Upper lobe of right lung (tissue), 1 donor: ENCODE measurements at regions not wholly inside any gene's neighbourhood (a gene's known extent, or its start where the extent isn't known, plus 50 kb on each side); places are given as distances from the start of the nearest gene placed in this dataset.
A peak's percentile ranks its signal among the peaks of the same experiment; 100 is the strongest.

Experiments used
- ATAC-seq: fragments of 200-7000 bp; cut with Tn5 transposase; one replicate; pipeline ENCODE4 v1.9.1; 2020; ENCODE audit warnings: mild to moderate bottlenecking, moderate library complexity
- DNase-seq: peaks from one replicate; pipeline ENCODE4 v3.0.0-alpha.2; 2020
- H3K27ac ChIP-seq: fragments of 200-600 bp; one replicate; pipeline ENCODE4 v1.8.0; 2022
- H3K27me3 ChIP-seq: fragments of 200-600 bp; one replicate; pipeline ENCODE4 v1.8.0; 2022; ENCODE audit warnings: mild to moderate bottlenecking
- H3K36me3 ChIP-seq: fragments of 200-600 bp; one replicate; pipeline ENCODE4 v1.8.0; 2022
- H3K4me1 ChIP-seq: fragments of 200-600 bp; one replicate; pipeline ENCODE4 v1.8.0; 2022
- H3K4me3 ChIP-seq: fragments of 200-600 bp; one replicate; pipeline ENCODE4 v1.8.0; 2022; ENCODE audit warnings: mild to moderate bottlenecking
- H3K9me3 ChIP-seq: fragments of 200-600 bp; one replicate; pipeline ENCODE4 v1.8.0; 2022
- CTCF ChIP-seq: fragments of 200-600 bp; IDR thresholded peaks from one replicate; pipeline ENCODE4 v1.8.0; 2022; ENCODE audit warnings: antibody characterized with exemption
- intact Hi-C: fragments of 100-400 bp; cut with DNase I; formaldehyde crosslinking; loops from one replicate; pipeline ENCODE4 v1.11.0; 2022
- donor health status: DM: no; HTN: yes; CAD: no; lungs with severe emphysema.

GRCh38 chr10:123287594-123288247, 133.5 kb downstream of the BUB3 start:
- ATAC-seq: peak; percentile 71
- Histone ChIP-seq H3K27me3 (no peaks in the 10 kb centered on the region), H3K4me1 (no peaks in the 10 kb centered on the region), H3K9me3 (no peaks in the 10 kb centered on the region), H3K4me3 (no peak overlapping the region), H3K27ac (no peak overlapping the region), H3K36me3 (no peaks in the 10 kb centered on the region)
- no peak for TF ChIP-seq CTCF
- intact Hi-C loops: no loop called here
- no peak for DNase-seq

GRCh38 chr10:123289432-123289831, 135.2 kb downstream of the BUB3 start:
- H3K9me3 ChIP-seq: no peaks in the 10 kb centered on the region
- intact Hi-C loops: no loop called here
- no peak overlapping the region for H3K4me3 ChIP-seq
- TF ChIP-seq CTCF: no peak
- DNase-seq (no peak), ATAC-seq (no peak)
- H3K4me1 ChIP-seq: no peaks in the 10 kb centered on the region
- H3K27ac ChIP-seq: no peak overlapping the region
- no peaks in the 10 kb centered on the region for H3K27me3 ChIP-seq
- no peaks in the 10 kb centered on the region for H3K36me3 ChIP-seq

DNA sequence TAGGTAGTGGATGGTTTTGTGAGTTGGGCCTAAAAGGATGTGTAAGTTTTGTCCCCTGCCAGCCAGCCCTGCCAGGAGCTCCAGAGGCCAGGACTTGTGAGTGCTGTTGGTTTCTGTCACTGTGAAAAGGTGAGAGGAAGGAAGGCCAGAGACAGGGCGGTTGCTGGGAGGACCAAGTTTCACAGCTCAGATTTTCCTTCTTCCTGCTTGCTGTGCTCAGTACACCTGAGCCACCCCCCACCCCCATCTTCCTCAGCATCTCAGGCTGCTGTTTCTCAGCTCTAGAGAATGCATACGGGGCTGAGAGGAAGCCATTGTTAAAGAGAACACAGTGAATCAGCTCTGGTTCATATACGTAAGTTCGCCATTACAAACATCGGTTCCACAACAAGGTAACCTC, 139.9 kb downstream of the BUB3 start:
- Histone ChIP-seq H3K27me3 (no peaks in the 10 kb centered on the region), H3K4me1 (no peaks in the 10 kb centered on the region), H3K4me3 (no peak overlapping the region), H3K27ac (no peak overlapping the region), H3K9me3 (no peaks in the 10 kb centered on the region), H3K36me3 (no peaks in the 10 kb centered on the region)
- ATAC-seq (no peak), DNase-seq (no peak)
- intact Hi-C loops: no loop called here
- no peak for TF ChIP-seq CTCF

- no peaks in the 10 kb centered on the region for H3K27me3 ChIP-seq
- H3K9me3 ChIP-seq: no peaks in the 10 kb centered on the region
- H3K27ac ChIP-seq: no peak overlapping the region
- no peak for DNase-seq
- intact Hi-C loops: no loop called here
- no peaks in the 10 kb centered on the region for H3K36me3 ChIP-seq
- no peaks in the 10 kb centered on the region for H3K4me1 ChIP-seq
- H3K4me3 ChIP-seq: no peak overlapping the region
- no peak for ATAC-seq
- no peak for TF ChIP-seq CTCF
Measured at GRCh38 chr10:123294886-123295285, 140.7 kb downstream of the BUB3 start.

- no peak for ATAC-seq
- Histone ChIP-seq H3K36me3 (no peaks in the 10 kb centered on the region), H3K4me1 (no peaks in the 10 kb centered on the region), H3K27ac (no peak overlapping the region), H3K27me3 (no peaks in the 10 kb centered on the region), H3K4me3 (no peak overlapping the region), H3K9me3 (no peaks in the 10 kb centered on the region)
- DNase-seq: no peak
- intact Hi-C loops: no loop called here
- TF ChIP-seq CTCF: no peak
Measured at GRCh38 chr10:123295644-123296043, 141.4 kb downstream of the BUB3 start.

GRCh38 chr10:123297175-123297574, 143.0 kb downstream of the BUB3 start:
- peak; percentile 38 for ATAC-seq
- Histone ChIP-seq H3K36me3 (no peaks in the 10 kb centered on the region), H3K27me3 (no peaks in the 10 kb centered on the region), H3K27ac (no peak overlapping the region), H3K9me3 (no peaks in the 10 kb centered on the region), H3K4me3 (no peak overlapping the region), H3K4me1 (no peaks in the 10 kb centered on the region)
- no peak for DNase-seq
- no peak for TF ChIP-seq CTCF
- intact Hi-C loops: no loop called here
